ENCODE measurements at regions not wholly inside any gene's neighbourhood (a gene's known extent, or its start where the extent isn't known, plus 50 kb on each side); places are given as distances from the start of the nearest gene placed in this dataset.
"Not testable (repeated sequence)": the region's sequence is repeated elsewhere in the genome, so short reads cannot be mapped to it uniquely, and the experiment has no call there.

DNA sequence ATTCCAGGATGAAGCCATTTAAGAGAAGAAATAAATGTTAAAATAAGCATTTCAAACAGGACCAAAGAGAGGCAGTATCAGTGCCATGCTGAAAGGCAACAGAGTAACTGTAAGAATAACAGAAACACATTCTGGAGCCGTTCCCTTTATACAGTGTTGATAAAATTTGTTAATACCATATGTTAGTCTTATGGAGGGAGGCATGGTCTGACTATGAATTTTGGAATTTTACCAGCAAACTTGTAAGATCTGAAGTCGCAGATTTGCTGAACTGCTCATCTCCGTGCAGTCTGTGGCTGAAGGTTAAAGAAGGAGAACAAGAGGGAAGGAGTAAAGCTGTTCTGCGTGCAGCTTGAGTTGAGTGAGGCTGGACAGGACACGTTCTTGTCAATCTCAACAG lies 508.4 kb downstream of the NFIB start:
- TF ChIP-seq, protein P1, sequence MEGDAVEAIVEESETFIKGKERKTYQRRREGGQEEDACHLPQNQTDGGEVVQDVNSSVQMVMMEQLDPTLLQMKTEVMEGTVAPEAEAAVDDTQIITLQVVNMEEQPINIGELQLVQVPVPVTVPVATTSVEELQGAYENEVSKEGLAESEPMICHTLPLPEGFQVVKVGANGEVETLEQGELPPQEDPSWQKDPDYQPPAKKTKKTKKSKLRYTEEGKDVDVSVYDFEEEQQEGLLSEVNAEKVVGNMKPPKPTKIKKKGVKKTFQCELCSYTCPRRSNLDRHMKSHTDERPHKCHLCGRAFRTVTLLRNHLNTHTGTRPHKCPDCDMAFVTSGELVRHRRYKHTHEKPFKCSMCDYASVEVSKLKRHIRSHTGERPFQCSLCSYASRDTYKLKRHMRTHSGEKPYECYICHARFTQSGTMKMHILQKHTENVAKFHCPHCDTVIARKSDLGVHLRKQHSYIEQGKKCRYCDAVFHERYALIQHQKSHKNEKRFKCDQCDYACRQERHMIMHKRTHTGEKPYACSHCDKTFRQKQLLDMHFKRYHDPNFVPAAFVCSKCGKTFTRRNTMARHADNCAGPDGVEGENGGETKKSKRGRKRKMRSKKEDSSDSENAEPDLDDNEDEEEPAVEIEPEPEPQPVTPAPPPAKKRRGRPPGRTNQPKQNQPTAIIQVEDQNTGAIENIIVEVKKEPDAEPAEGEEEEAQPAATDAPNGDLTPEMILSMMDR (conservative IDR thresholded peaks at IDR 0.05; ENCODE audit: low read depth, low read length), result no peak
- TF ChIP-seq EZH2 (IDR thresholded peaks at IDR 0.05; ENCODE audit: borderline replicate concordance, low read depth, low read length, poor library complexity, severe bottlenecking), result no peak
- ChIA-PET POLR2A (ENCODE audit: low non-redundant PET) (no interaction called here), CTCF (no interaction called here)
- DNase-seq (ENCODE audit: low spot score), result no peak
- Histone ChIP-seq H3K4me3 (ENCODE audit: low read depth, low read length, poor library complexity, severe bottlenecking) (no peak overlapping the region), H3K4me1 (ENCODE audit: insufficient read depth, low read length, poor library complexity, severe bottlenecking) (no peaks in the 10 kb centered on the region), H3K9me3 (ENCODE audit: low read depth, low read length, poor library complexity, severe bottlenecking) (no peaks in the 10 kb centered on the region), H3K36me3 (ENCODE audit: insufficient read depth, low read length, poor library complexity, severe bottlenecking) (no peaks in the 10 kb centered on the region), H3K27me3 (replicated peaks; ENCODE audit: insufficient read depth, low read depth, low read length, poor library complexity) (no peaks in the 10 kb centered on the region), H3K27ac (ENCODE audit: low read depth, low read length, poor library complexity, severe bottlenecking) (no peak overlapping the region)
- intact Hi-C loops (cut with micrococcal nuclease; ENCODE audit: unreplicated experiment), result no loop called here
- BruUV-seq (replicated peaks), result no TSS peak

- Histone ChIP-seq H3K36me3 (ENCODE audit: insufficient read depth, low read length, poor library complexity, severe bottlenecking) (no peaks in the 10 kb centered on the region), H3K4me3 (ENCODE audit: low read depth, low read length, poor library complexity, severe bottlenecking) (no peak overlapping the region), H3K9me3 (ENCODE audit: low read depth, low read length, poor library complexity, severe bottlenecking) (no peaks in the 10 kb centered on the region), H3K27me3 (replicated peaks; ENCODE audit: insufficient read depth, low read depth, low read length, poor library complexity) (no peaks in the 10 kb centered on the region), H3K4me1 (ENCODE audit: insufficient read depth, low read length, poor library complexity, severe bottlenecking) (no peaks in the 10 kb centered on the region), H3K27ac (ENCODE audit: low read depth, low read length, poor library complexity, severe bottlenecking) (no peak overlapping the region)
- ChIA-PET CTCF (no interaction called here), POLR2A (ENCODE audit: low non-redundant PET) (no interaction called here)
- intact Hi-C loops (cut with micrococcal nuclease; ENCODE audit: unreplicated experiment), result no loop called here
- DNase-seq (ENCODE audit: low spot score), result peak; percentile 2
- TF ChIP-seq EZH2 (IDR thresholded peaks at IDR 0.05; ENCODE audit: borderline replicate concordance, low read depth, low read length, poor library complexity, severe bottlenecking), result no peak
- no TSS peak for BruUV-seq (replicated peaks)
These were observed 509.4 kb downstream of the NFIB start for GRCh38 chr9:13804532-13804931.

- no peak for DNase-seq (ENCODE audit: low spot score)
These were observed 513.2 kb downstream of the NFIB start for GRCh38 chr9:13800776-13801175.

GRCh38 chr9:13797701-13798100 lies 516.2 kb downstream of the NFIB start:
- H3K4me1 ChIP-seq (ENCODE audit: insufficient read depth, low read length, poor library complexity, severe bottlenecking); BruUV-seq (replicated peaks); CTCF ChIA-PET; H3K4me3 ChIP-seq (ENCODE audit: low read depth, low read length, poor library complexity, severe bottlenecking); POLR2A ChIA-PET (ENCODE audit: low non-redundant PET); H3K27me3 ChIP-seq (replicated peaks; ENCODE audit: insufficient read depth, low read depth, low read length, poor library complexity); intact Hi-C loops (cut with micrococcal nuclease; ENCODE audit: unreplicated experiment); H3K36me3 ChIP-seq (ENCODE audit: insufficient read depth, low read length, poor library complexity, severe bottlenecking); H3K9me3 ChIP-seq (ENCODE audit: low read depth, low read length, poor library complexity, severe bottlenecking); DNase-seq (ENCODE audit: low spot score); H3K27ac ChIP-seq (ENCODE audit: low read depth, low read length, poor library complexity, severe bottlenecking): not testable (repeated sequence)

More at GRCh38 chr9:13800776-13801175, 513.2 kb downstream of the NFIB start:
- H3K27me3 ChIP-seq (replicated peaks; ENCODE audit: insufficient read depth, low read depth, low read length, poor library complexity), result no peaks in the 10 kb centered on the region
- POLR2A ChIA-PET (ENCODE audit: low non-redundant PET), result no interaction called here
- CTCF ChIA-PET, result no interaction called here
- no peaks in the 10 kb centered on the region for H3K36me3 ChIP-seq (ENCODE audit: insufficient read depth, low read length, poor library complexity, severe bottlenecking)
- no peak overlapping the region for H3K27ac ChIP-seq (ENCODE audit: low read depth, low read length, poor library complexity, severe bottlenecking)
- H3K9me3 ChIP-seq (ENCODE audit: low read depth, low read length, poor library complexity, severe bottlenecking), result no peaks in the 10 kb centered on the region
- no TSS peak for BruUV-seq (replicated peaks)
- no peaks in the 10 kb centered on the region for H3K4me1 ChIP-seq (ENCODE audit: insufficient read depth, low read length, poor library complexity, severe bottlenecking)
- no peak overlapping the region for H3K4me3 ChIP-seq (ENCODE audit: low read depth, low read length, poor library complexity, severe bottlenecking)
- TF ChIP-seq, protein P1 (conservative IDR thresholded peaks at IDR 0.05; ENCODE audit: low read depth, low read length), result no peak
- intact Hi-C loops (cut with micrococcal nuclease; ENCODE audit: unreplicated experiment), result no loop called here

Measured in A673 (cell line).